Stimulated activated CD8-positive, alpha-beta memory T cell treated with anti-CD3 and anti-CD28 coated beads, Interleukin-7, amount 100 ng/mL, for 48 hours (primary cell): ENCODE measurements at regions not wholly inside any gene's neighbourhood (a gene's known extent, or its start where the extent isn't known, plus 50 kb on each side); places are given as distances from the start of the nearest gene placed in this dataset.
"Not testable (repeated sequence)": the region's sequence is repeated elsewhere in the genome, so short reads cannot be mapped to it uniquely, and the experiment has no call there.

Source experiments
- DNase-seq, 2 donors: peaks; one replicate each; pipeline ENCODE4 v3.0.0-alpha.2; 2020; ENCODE audit warnings: low read depth in 1 of 2; ENCODE audit errors: extremely low read depth in 1 of 2

- DNase-seq = not testable (repeated sequence)
Observed at GRCh38 chr6:27047725-27048124, 199.8 kb upstream of the PRSS16 start.

GRCh38 chr6:27049863-27050781, 197.4 kb upstream of the PRSS16 start:
- DNase-seq = no peak

- not testable (repeated sequence) for DNase-seq
Observed at GRCh38 chr6:27052082-27052730, 195.3 kb upstream of the PRSS16 start.

- no peak for DNase-seq
Observed at GRCh38 chr6:27052731-27053082, 194.8 kb upstream of the PRSS16 start.

- DNase-seq = no peak
Observed at GRCh38 chr6:27053738-27054137, 193.8 kb upstream of the PRSS16 start.

- DNase-seq = no peak
Observed at GRCh38 chr6:27056615-27057014, 190.9 kb upstream of the PRSS16 start.

GRCh38 chr6:27059621-27060425, 187.7 kb upstream of the PRSS16 start:
- DNase-seq = no peak

GRCh38 chr6:27061235-27061993, 186.1 kb upstream of the PRSS16 start:
- no peak for DNase-seq

- DNase-seq = no peak
Observed at GRCh38 chr6:27062755-27063154, 184.7 kb upstream of the PRSS16 start.

GRCh38 chr6:27065183-27065582, 182.3 kb upstream of the PRSS16 start:
- no peak for DNase-seq

- no peak for DNase-seq
Observed at GRCh38 chr6:27066381-27066780, 181.1 kb upstream of the PRSS16 start.

GRCh38 chr6:27066802-27067201, 180.7 kb upstream of the PRSS16 start:
- DNase-seq = no peak

GRCh38 chr6:27073441-27073840, 174.1 kb upstream of the PRSS16 start:
- DNase-seq = no peak

- no peak for DNase-seq
Observed at GRCh38 chr6:27076116-27076515, 171.4 kb upstream of the PRSS16 start.

- peak in 1 of 2 donors; percentile 28 for DNase-seq
Observed at GRCh38 chr6:27078734-27079357, 168.7 kb upstream of the PRSS16 start.

GRCh38 chr6:27081188-27081587, 166.3 kb upstream of the PRSS16 start:
- no peak for DNase-seq

GRCh38 chr6:27081931-27082330, 165.6 kb upstream of the PRSS16 start:
- no peak for DNase-seq

- no peak for DNase-seq
Observed at GRCh38 chr6:27088068-27088467, 159.4 kb upstream of the PRSS16 start.

GRCh38 chr6:27091661-27092315, 155.7 kb upstream of the PRSS16 start:
- peak; percentile 20 to 41 for DNase-seq

GRCh38 chr6:27092316-27092692, 155.2 kb upstream of the PRSS16 start:
- no peak for DNase-seq
